GM18498 (cell line): ENCODE measurements at regions not wholly inside any gene's neighbourhood (a gene's known extent, or its start where the extent isn't known, plus 50 kb on each side); places are given as distances from the start of the nearest gene placed in this dataset.

ENCODE experiments used
- ATAC-seq: cut with Tn5 transposase; IDR thresholded peaks from one replicate; pipeline ENCODE4 v1.9.1; 2021; ENCODE audit warnings: mild to moderate bottlenecking, moderate library complexity; ENCODE audit not compliant: unreplicated experiment

GRCh38 chr1:193676996-193677549 lies 490.7 kb upstream of the B3GALT2 start:
- no peak for ATAC-seq

DNA sequence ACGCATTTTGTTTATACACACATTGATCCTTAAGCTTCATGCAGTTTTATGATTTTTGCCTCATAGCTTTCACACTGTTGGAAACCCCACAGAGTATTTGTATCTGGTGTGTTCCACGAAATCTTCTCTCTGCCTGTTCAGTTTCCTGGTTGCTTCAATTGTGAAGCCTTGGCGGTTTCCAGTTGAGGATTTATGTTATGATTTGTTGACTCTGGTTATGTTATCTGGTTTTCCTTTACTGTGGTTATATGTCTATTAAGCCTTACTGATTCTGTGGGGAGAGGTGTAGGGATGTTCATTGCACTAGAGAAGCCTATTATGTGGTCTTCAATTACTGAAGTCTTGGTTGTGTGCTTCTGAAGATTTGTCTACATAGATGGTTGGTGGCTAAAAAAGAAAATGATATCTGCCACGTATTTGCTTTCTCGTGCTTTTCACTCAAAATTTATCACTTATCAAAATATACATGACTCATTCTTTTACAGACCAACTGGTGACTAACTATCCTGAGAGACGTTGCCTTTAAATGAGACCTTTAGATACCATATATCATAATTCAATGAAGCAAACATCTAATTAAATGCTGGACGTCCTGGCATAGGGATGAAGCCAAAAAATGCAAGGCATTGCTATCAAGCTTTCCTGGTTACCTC lies 488.0 kb upstream of the B3GALT2 start:
- no peak for ATAC-seq

DNA sequence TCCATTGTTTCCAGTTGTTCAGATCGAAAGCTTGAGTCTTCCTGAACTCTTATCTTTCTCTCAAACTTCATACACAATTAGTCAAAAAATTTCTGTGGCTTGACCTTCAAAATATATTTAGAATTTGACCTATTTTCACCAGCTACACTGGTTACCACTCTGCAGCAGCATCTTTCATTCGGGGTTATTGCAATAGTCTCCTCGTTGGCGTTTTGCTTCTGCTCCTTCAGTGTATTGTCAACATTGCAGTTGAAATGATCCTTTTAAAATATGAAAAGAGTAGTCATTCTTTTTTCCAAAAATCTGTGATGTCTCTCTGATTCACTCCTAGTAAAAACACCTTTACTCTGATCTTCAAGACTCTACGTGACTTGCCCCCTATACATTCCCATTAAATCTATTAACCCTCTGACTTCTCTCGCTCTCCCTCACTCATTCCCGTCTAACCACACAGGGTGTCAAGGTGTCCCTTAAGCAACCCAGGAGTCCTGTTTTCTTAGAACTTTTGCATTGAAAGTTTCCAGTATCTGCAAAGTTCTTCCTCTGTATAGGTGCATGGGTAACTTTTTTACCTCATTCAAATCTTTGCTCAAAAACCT lies 480.2 kb upstream of the B3GALT2 start:
- no peak for ATAC-seq

DNA sequence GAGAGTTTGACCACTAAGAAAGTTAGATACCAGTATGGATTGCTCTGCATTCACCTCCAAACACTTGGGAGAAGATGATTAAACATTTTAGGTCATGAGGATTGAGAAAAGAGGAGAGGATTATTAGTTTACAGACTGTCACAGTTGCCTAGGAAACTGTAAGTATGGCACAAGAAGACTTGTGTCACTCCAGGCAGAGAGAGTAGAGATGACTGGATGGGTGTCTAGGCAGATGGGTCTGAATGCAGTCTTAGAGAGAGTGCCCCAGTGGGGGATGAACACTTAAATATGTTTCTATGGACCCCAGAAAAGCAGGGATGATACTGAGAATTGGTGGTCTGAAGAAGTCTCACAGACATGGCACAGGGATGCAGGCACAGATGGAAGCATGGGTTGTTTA lies 477.6 kb upstream of the B3GALT2 start:
- no peak for ATAC-seq

DNA sequence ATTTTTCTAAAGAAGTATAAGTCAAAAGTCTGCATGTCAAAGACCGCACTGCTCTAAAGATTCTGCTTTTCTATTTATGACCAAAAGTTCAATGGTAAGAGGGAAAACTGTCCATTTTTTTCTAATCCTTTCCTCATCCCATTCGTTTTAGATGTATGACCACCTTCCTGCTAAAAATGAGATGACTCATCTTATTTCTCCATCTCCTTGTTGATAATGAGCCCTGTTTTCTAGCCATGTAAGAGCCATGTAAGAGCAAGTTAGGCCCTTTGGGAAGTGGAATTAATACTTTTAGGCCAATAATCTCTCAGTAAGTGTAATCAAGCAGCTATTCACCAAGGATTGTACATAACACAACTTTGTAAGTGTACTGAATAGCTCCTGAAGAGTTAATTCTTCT lies 475.6 kb upstream of the B3GALT2 start:
- ATAC-seq: no peak

GRCh38 chr1:193661385-193661784 lies 475.0 kb upstream of the B3GALT2 start:
- no peak for ATAC-seq

- no peak for ATAC-seq
Measured at GRCh38 chr1:193660428-193660827, 474.0 kb upstream of the B3GALT2 start.

DNA sequence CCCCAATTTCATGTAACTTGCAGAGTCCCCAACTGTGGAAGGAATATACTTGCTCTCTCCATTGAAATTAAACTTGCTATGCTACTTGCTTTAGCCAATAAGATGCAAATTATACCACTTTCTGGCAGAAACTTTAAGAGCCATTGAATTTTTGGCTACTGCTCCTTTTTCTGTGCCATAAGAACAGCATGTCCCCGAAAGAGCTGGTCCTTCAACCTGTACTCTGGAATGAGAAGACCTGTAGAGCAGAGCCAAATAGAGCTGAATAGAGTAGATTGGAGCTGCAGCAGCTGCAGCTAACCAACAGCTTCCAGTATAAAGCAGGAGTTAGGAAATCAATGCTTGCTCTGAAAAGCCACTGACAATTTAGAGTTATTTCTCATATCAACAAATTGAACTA lies 472.3 kb upstream of the B3GALT2 start:
- ATAC-seq: no peak

DNA sequence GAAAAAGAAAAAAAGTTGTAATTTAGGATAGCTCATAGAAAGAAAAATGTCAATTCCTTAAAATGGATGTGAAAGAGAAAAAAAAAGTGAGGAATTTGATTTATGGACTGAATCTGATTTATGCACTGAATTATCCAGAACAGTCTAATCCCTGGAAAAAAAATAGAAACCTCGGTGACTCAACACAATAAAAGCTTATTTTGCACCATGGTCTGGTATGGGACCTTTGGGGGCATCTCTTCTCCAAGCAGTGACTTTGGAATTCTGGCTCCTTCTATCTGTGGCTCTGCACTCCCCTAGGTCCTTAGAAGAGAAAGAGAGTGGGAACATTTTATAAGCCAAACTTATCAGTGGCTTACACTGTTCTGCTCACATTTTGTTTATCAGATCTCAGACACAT lies 471.7 kb upstream of the B3GALT2 start:
- ATAC-seq: no peak

DNA sequence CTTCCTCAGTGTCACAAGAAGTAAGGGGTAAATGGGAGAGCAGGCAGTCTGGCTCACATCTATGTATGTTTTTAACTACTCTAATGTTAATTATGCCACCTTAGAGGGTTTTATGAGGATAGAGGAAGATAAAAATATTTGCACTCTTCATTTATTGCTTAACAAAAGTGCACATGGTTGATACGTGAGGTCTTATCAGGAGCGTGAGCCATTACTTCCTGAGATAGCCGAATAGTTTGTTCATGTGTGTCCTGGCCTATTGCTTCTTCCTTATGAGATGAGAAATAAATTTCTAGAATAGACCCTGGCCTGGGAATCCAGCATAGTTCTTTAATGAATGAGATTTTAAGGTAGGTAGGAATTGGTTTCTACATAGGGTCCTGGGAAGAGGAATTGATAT lies 471.1 kb upstream of the B3GALT2 start:
- ATAC-seq: no peak

- no peak for ATAC-seq
Measured at GRCh38 chr1:193656841-193657240, 470.4 kb upstream of the B3GALT2 start.

DNA sequence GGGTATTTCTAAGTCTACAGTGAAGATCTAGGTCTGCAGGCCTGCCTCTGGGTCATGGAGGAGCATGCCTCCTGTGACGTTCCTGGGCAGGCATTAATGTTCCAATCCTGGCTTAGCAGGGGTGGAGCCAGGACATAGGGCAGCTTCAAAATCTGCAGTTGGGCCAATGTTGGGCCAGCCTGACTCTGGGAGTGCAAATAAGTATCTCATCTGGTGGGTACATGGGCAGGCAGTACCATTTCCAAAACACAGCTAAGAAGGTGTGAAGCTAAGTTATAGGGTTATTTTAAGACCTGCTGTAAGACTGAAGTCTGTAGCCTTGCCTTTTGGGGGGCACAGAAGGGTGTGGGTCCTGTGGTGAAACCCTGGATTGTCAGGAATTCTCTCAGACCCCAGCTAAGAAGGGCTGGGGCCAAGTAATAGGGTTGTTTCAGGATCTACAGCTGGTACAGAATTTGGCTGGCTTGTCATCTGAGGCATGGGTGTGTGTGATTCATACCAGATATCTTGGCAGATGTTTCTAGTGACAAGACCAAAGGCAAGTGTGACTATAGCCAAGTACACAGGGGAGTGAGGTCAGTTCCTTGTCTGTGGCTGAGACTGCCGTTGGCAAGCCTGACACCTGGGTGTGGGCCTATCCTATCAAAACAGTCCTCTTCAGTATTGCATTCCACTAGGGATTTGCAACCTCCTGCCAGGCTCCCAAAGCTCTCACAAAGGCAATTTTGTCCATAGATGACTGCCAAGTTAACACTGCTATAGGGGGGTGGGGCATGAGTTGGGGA lies 468.7 kb upstream of the B3GALT2 start:
- ATAC-seq: no peak

GRCh38 chr1:193649587-193649986 lies 463.2 kb upstream of the B3GALT2 start:
- ATAC-seq: no peak

- no peak for ATAC-seq
Measured at GRCh38 chr1:193634876-193635275, 448.5 kb upstream of the B3GALT2 start.

DNA sequence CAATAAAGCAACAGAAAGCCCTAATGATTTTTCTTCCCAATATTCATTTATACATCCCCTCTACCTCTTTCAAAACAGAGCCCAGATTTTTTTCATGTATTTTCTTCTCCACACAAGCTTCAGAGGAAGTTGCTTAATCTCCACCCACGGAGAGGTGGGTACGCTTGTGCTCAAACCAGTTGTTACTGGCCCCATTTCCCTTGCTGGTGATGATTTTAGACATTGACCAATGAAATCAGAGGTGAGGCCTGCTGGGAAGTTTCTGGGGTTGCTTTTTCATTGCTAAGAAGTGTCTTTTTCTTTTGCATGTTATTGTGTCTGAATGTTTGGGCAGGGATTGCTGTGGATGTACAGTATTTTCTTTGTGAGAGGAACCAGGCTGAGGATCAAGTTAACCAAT lies 448.1 kb upstream of the B3GALT2 start:
- no peak for ATAC-seq

DNA sequence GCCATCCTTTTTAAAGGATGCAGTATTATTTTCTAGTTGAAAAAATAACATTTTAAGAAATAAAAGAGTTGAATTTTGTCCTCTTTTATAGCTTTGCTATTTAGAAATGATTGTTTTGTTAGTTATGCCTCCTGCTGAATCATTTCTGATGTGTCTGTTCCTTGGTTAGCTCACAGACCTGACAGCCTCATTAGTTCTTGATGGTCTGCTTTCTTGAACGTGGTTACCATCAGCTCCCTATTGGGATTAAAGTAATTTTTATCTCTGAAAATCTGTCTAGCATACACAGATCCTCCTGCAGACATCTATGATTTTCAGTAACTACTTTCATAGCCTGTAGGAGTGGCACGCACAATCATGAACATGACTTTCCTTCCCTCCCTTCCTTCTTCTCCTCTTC lies 447.6 kb upstream of the B3GALT2 start:
- no peak for ATAC-seq

GRCh38 chr1:193633093-193633492 lies 446.7 kb upstream of the B3GALT2 start:
- ATAC-seq: no peak

- no peak for ATAC-seq
Measured at GRCh38 chr1:193631306-193631705, 444.9 kb upstream of the B3GALT2 start.

GRCh38 chr1:193629875-193630274 lies 443.5 kb upstream of the B3GALT2 start:
- no peak for ATAC-seq

GRCh38 chr1:193626695-193627094 lies 440.3 kb upstream of the B3GALT2 start:
- no peak for ATAC-seq

DNA sequence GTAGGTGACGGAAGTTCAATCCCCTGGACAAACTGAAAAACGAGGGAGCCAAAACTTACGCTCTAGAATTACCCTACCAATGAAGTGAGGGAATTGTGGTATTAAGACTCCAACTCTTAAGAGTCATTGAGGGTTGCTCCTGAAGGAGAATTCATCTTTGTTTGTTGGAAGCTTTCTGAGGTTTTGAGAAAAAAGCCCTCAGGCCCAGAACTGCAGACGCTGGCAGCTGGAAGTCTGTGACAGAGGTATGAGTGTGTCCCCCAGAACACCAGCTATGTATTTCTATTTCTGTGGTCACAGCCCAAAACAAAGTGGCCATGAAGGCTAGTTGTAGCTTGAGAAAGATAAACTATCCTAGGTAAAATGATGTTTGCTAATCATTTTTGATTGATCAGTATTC lies 438.8 kb upstream of the B3GALT2 start:
- no peak for ATAC-seq

- ATAC-seq: no peak
Measured at GRCh38 chr1:193619911-193620310, 433.5 kb upstream of the B3GALT2 start.
